SK-N-SH treated with all-trans-retinoic acid at 6 μM for 48 hours (cell line): ENCODE measurements at regions not wholly inside any gene's neighbourhood (a gene's known extent, or its start where the extent isn't known, plus 50 kb on each side); places are given as distances from the start of the nearest gene placed in this dataset.

Experiments
- BACH2 ChIP-seq: fragments of 250-450 bp; sonication (Bioruptor Pico); IDR thresholded peaks from 2 replicates; pipeline ENCODE4 v1.9.0; 2021; ENCODE audit warnings: mild to moderate bottlenecking, borderline replicate concordance
- CSDC2 ChIP-seq: fragments of 250-450 bp; sonication (Bioruptor Pico); IDR thresholded peaks from 2 replicates; pipeline ENCODE4 v1.5.0; 2020; ENCODE audit warnings: mild to moderate bottlenecking, moderate library complexity
- OSR1 ChIP-seq: fragments of 250-450 bp; sonication (Bioruptor Pico); IDR thresholded peaks from 2 replicates; pipeline ENCODE4 v1.8.0; 2022; ENCODE audit warnings: moderate library complexity, mild to moderate bottlenecking, inconsistent platforms
- PATZ1 ChIP-seq: fragments of 250-450 bp; sonication (Bioruptor Pico); IDR thresholded peaks from 2 replicates; pipeline ENCODE4 v1.8.0; 2020; ENCODE audit warnings: mild to moderate bottlenecking, moderate library complexity, borderline replicate concordance
- POU6F1 ChIP-seq: fragments of 250-450 bp; sonication (Bioruptor Pico); IDR thresholded peaks from 2 replicates; pipeline ENCODE4 v1.8.0; 2021; ENCODE audit warnings: low read depth, mild to moderate bottlenecking, moderate library complexity, borderline replicate concordance
- PPARA ChIP-seq: fragments of 250-450 bp; sonication (Bioruptor Pico); IDR thresholded peaks from 2 replicates; pipeline ENCODE4 v1.5.0; 2020; ENCODE audit warnings: mild to moderate bottlenecking, borderline replicate concordance
- RARB ChIP-seq: fragments of 250-450 bp; sonication (Bioruptor Pico); IDR thresholded peaks from 2 replicates; pipeline ENCODE4 v1.8.0; 2021; ENCODE audit warnings: mild to moderate bottlenecking, moderate library complexity
- SNAI2 ChIP-seq: fragments of 250-450 bp; sonication (Bioruptor Pico); IDR thresholded peaks from 2 replicates; pipeline ENCODE4 v1.5.0; 2020; ENCODE audit warnings: mild to moderate bottlenecking, moderate library complexity
- TOX ChIP-seq: fragments of 250-450 bp; sonication (Bioruptor Pico); IDR thresholded peaks from 2 replicates; pipeline ENCODE4 v1.8.0; 2021; ENCODE audit warnings: mild to moderate bottlenecking, moderate library complexity, borderline replicate concordance
- TSHZ2 ChIP-seq: fragments of 250-450 bp; sonication (Bioruptor Pico); IDR thresholded peaks from 2 replicates; pipeline ENCODE4 v1.5.0; 2020; ENCODE audit warnings: mild to moderate bottlenecking, moderate library complexity
- ZC3H10 ChIP-seq: fragments of 250-450 bp; sonication (Bioruptor Pico); IDR thresholded peaks from 2 replicates; pipeline ENCODE4 v1.5.1; 2021; ENCODE audit warnings: mild to moderate bottlenecking, moderate library complexity
- ZFP3 ChIP-seq: fragments of 250-450 bp; sonication (Bioruptor Pico); IDR thresholded peaks from 2 replicates; pipeline ENCODE4 v1.5.0; 2020; ENCODE audit warnings: mild to moderate bottlenecking, moderate library complexity

GRCh38 chr10:130454543-130455000, 318.4 kb downstream of the GLRX3 start:
- TF ChIP-seq ZC3H10 (no peak), SNAI2 (CRISPR knock-in tag) (no peak), RARB (CRISPR knock-in tag) (no peak), PATZ1 (no peak), OSR1 (CRISPR knock-in tag) (no peak), ZFP3 (CRISPR knock-in tag) (no peak), CSDC2 (CRISPR knock-in tag) (no peak), BACH2 (CRISPR knock-in tag) (no peak), TSHZ2 (no peak), TOX (no peak), POU6F1 (CRISPR knock-in tag) (no peak), PPARA (CRISPR knock-in tag) (no peak)
